SK-N-MC (cell line): ENCODE measurements at regions not wholly inside any gene's neighbourhood (a gene's known extent, or its start where the extent isn't known, plus 50 kb on each side); places are given as distances from the start of the nearest gene placed in this dataset.
"Not testable (repeated sequence)": the region's sequence is repeated elsewhere in the genome, so short reads cannot be mapped to it uniquely, and the experiment has no call there.

Experiments used
- EZH2 ChIP-seq: fragments of 200-600 bp; sonication (generic); IDR thresholded peaks from one replicate; pipeline ENCODE4 v1.6.1; 2017; ENCODE audit warnings: antibody characterized with exemption
- POLR2AphosphoS5 ChIP-seq: IDR thresholded peaks from 2 replicates; pipeline ENCODE4 v1.6.1; 2012; ENCODE audit warnings: mild to moderate bottlenecking, low read depth, low read length, borderline replicate concordance

DNA sequence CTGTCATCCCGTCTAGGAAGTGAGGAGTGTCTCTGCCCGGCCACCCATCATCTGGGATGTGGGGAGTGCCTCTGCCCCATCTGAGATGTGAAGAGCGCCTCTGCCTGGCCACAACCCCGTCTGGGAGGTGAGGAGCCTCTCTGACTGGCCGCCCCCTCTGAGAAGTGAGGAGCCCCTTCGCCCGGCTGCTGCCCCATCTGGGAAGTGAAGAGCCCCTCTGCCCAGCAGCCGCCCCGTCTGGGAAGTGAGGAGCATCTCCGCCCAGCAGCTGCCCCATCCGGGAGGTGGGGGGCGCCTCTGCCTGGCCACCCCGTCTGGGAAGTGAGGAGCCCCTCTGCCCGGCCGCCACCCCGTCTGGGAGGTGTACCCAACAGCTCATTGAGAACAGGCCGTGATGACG is 195.2 kb upstream of the PIEZO2 start:
- not testable (repeated sequence) for TF ChIP-seq POLR2AphosphoS5, EZH2
